ENCODE measurements at regions not wholly inside any gene's neighbourhood (a gene's known extent, or its start where the extent isn't known, plus 50 kb on each side); places are given as distances from the start of the nearest gene placed in this dataset.

GRCh38 chr21:16900685-16901084 lies 612.2 kb upstream of the CXADR start:
- no peak for DNase-seq (ENCODE audit: low read depth, low spot score)

GRCh38 chr21:16908077-16908476 lies 604.8 kb upstream of the CXADR start:
- peak; percentile 76 for DNase-seq (ENCODE audit: low read depth, low spot score)

- no peak for DNase-seq (ENCODE audit: low read depth, low spot score)
Measured at GRCh38 chr21:16910435-16911165, 602.2 kb upstream of the CXADR start.

- no peak for DNase-seq (ENCODE audit: low read depth, low spot score)
Measured at GRCh38 chr21:16911166-16911607, 601.7 kb upstream of the CXADR start.

GRCh38 chr21:16912075-16912474 lies 600.8 kb upstream of the CXADR start:
- DNase-seq (ENCODE audit: low read depth, low spot score): peak; percentile 77

- DNase-seq (ENCODE audit: low read depth, low spot score): no peak
Measured at GRCh38 chr21:16913010-16913409, 599.8 kb upstream of the CXADR start.

- DNase-seq (ENCODE audit: low read depth, low spot score): no peak
Measured at GRCh38 chr21:16928439-16928838, 584.4 kb upstream of the CXADR start.

- no peak for DNase-seq (ENCODE audit: low read depth, low spot score)
Measured at GRCh38 chr21:16932314-16932713, 580.5 kb upstream of the CXADR start.

- peak; percentile 15 for DNase-seq (ENCODE audit: low read depth, low spot score)
Measured at GRCh38 chr21:16942703-16943102, 570.1 kb upstream of the CXADR start.

- DNase-seq (ENCODE audit: low read depth, low spot score): no peak
Measured at GRCh38 chr21:16943231-16943630, 569.6 kb upstream of the CXADR start.

- no peak for DNase-seq (ENCODE audit: low read depth, low spot score)
Measured at GRCh38 chr21:16945580-16945979, 567.3 kb upstream of the CXADR start.

GRCh38 chr21:16956824-16957223 lies 556.0 kb upstream of the CXADR start:
- no peak for DNase-seq (ENCODE audit: low read depth, low spot score)

GRCh38 chr21:16965424-16965823 lies 547.4 kb upstream of the CXADR start:
- DNase-seq (ENCODE audit: low read depth, low spot score): no peak

- DNase-seq (ENCODE audit: low read depth, low spot score): peak; percentile 23
Measured at GRCh38 chr21:16968436-16968835, 544.4 kb upstream of the CXADR start.

GRCh38 chr21:16969636-16970035 lies 543.2 kb upstream of the CXADR start:
- no peak for DNase-seq (ENCODE audit: low read depth, low spot score)

GRCh38 chr21:16974060-16974459 lies 538.8 kb upstream of the CXADR start:
- DNase-seq (ENCODE audit: low read depth, low spot score): no peak

GRCh38 chr21:16976193-16976592 lies 536.6 kb upstream of the CXADR start:
- DNase-seq (ENCODE audit: low read depth, low spot score): peak; percentile 23

- DNase-seq (ENCODE audit: low read depth, low spot score): no peak
Measured at GRCh38 chr21:16978309-16978895, 534.4 kb upstream of the CXADR start.

GRCh38 chr21:16979574-16979973 lies 533.3 kb upstream of the CXADR start:
- no peak for DNase-seq (ENCODE audit: low read depth, low spot score)

GRCh38 chr21:16983420-16983819 lies 529.4 kb upstream of the CXADR start:
- no peak for DNase-seq (ENCODE audit: low read depth, low spot score)

GRCh38 chr21:16992448-16992847 lies 520.4 kb upstream of the CXADR start:
- DNase-seq (ENCODE audit: low read depth, low spot score): no peak

GRCh38 chr21:16993416-16994038 lies 519.3 kb upstream of the CXADR start:
- no peak for DNase-seq (ENCODE audit: low read depth, low spot score)
